ENCODE measurements at regions not wholly inside any gene's neighbourhood (a gene's known extent, or its start where the extent isn't known, plus 50 kb on each side); places are given as distances from the start of the nearest gene placed in this dataset.
"Not testable (repeated sequence)": the region's sequence is repeated elsewhere in the genome, so short reads cannot be mapped to it uniquely, and the experiment has no call there.

DNA sequence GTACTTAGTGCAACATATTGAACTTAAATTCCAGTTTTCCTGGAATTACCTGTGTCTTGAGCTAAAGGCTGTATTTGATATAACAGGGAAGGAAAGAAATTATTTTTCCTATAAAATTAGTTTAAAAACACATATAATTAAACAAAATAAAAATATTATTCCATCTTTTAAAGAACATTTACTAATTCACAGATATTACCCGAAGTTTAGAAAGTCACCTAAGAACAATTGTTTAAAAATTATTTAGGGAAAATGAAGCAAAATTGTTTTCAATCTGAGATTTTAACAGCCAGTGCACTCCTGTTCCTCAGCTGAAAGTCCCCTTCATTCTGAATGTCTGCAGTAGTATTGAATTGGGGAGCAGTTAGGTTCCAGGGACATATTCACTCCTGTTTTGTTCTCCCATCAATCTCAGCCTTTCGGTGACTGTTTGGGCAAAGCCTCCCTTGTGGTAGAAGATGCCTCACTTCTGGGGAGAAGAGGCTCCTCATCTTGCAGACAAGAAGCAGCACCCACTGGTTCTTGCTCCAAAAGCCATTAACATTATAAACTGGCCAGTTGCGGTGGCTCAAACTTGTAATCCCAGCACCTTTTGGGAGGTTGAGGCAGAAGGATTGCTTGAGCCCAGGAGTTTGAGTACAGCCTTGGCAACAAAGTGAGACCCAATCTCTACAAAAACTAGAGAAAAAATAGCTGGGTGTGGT is 1516.4 kb upstream of the TPTE start:
- not testable (repeated sequence) for H3K27me3 ChIP-seq (ENCODE audit: insufficient read depth, low read length); H3K4me3 ChIP-seq (ENCODE audit: low read length); H3K4me1 ChIP-seq (ENCODE audit: insufficient read depth, low read length); H3K27ac ChIP-seq (ENCODE audit: low read length); H3K9ac ChIP-seq (ENCODE audit: low read depth, low read length); H3K36me3 ChIP-seq (ENCODE audit: insufficient read depth, low read depth, low read length)
- peaks cover 93% of the 10 kb centered on the region for H3K9me3 ChIP-seq (ENCODE audit: insufficient read depth, low read depth, low read length)

DNA sequence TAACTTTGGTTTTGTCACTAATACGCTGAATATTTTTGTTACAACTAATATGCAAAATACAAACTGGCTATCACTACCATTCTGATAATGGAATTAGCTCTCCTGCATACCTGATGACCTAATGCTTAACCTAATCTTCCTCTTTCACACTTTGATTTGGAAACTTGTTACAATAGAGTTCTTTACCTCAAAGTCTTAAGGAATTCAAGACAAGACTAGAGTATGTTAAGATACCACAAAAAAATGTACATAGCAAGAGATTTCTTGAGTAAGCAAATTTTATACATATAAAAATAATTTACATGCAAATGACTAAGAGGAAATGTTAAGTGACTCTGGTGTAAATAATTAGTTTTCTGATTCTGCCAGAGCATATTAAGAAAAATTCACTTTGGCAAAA is 1515.7 kb upstream of the TPTE start:
- not testable (repeated sequence) for H3K9ac ChIP-seq (ENCODE audit: low read depth, low read length)
- H3K9me3 ChIP-seq (ENCODE audit: insufficient read depth, low read depth, low read length): peaks cover 95% of the 10 kb centered on the region

DNA sequence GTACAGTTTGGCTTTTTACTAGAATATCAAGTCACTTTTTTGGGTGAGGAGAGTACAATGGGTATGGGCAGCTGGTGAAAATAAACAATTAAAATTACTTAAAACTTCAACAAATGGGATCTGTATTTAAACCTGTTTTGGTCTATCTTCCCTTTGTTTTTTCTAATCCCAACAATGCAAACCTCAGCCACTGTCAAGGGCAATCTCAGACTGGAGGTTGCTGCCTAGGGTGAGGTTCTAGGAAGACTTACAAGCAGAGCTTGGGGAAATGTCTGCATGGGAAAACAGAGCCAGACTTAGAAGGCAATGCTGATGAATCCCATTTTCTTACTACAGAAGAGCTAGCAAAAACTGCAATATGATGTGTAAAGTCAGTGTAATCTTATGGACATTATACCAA is 1515.3 kb upstream of the TPTE start:
- H3K36me3 ChIP-seq (ENCODE audit: insufficient read depth, low read depth, low read length); H3K27me3 ChIP-seq (ENCODE audit: insufficient read depth, low read length); H3K4me3 ChIP-seq (ENCODE audit: low read length); H3K27ac ChIP-seq (ENCODE audit: low read length); H3K9ac ChIP-seq (ENCODE audit: low read depth, low read length); H3K4me1 ChIP-seq (ENCODE audit: insufficient read depth, low read length): not testable (repeated sequence)
- peaks cover 95% of the 10 kb centered on the region for H3K9me3 ChIP-seq (ENCODE audit: insufficient read depth, low read depth, low read length)

More for the DNA sequence above, 1515.7 kb upstream of the TPTE start:
- H3K4me3 ChIP-seq (ENCODE audit: low read length); H3K36me3 ChIP-seq (ENCODE audit: insufficient read depth, low read depth, low read length); H3K27ac ChIP-seq (ENCODE audit: low read length); H3K4me1 ChIP-seq (ENCODE audit: insufficient read depth, low read length); H3K27me3 ChIP-seq (ENCODE audit: insufficient read depth, low read length): not testable (repeated sequence)

DNA sequence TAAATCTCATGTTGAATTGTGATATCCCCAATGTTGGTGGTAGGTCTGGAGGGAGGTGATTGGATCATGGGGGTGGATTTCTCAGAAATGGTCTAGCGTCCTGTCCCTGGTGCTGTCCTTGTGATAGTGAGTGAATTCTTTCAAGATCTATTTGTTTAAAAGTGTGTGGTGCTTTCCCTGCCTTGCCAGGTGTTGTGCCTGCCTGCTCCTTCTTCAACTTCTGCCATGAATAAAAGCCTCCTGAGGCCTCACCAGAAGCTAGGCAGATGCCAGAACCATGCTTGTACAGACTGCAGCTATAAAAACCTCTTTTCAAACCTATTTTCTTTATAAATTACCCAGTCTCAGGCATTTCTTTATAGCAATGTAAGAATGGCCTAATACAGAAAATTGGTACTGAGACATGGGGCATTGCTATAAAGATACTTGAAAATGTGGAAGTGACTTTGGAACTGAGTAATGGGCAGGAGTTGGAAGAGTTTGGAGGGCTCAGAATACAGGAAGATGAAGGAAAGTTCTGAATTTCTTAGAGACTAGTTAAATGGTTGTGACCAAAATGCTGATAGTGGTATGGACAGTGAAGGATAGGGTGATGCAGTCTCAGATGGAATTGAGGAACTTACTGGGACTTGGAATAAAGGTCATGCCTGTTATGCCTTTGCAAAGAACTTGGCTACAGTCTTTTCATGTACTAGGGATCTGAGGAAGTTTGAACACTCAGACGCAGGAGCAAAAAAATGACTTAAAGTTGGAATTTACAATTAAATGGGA is 1514.6 kb upstream of the TPTE start:
- not testable (repeated sequence) for H3K4me3 ChIP-seq (ENCODE audit: low read length); H3K36me3 ChIP-seq (ENCODE audit: insufficient read depth, low read depth, low read length); H3K27me3 ChIP-seq (ENCODE audit: insufficient read depth, low read length); H3K9ac ChIP-seq (ENCODE audit: low read depth, low read length); H3K27ac ChIP-seq (ENCODE audit: low read length); H3K4me1 ChIP-seq (ENCODE audit: insufficient read depth, low read length)
- H3K9me3 ChIP-seq (ENCODE audit: insufficient read depth, low read depth, low read length): peaks cover 97% of the 10 kb centered on the region

DNA sequence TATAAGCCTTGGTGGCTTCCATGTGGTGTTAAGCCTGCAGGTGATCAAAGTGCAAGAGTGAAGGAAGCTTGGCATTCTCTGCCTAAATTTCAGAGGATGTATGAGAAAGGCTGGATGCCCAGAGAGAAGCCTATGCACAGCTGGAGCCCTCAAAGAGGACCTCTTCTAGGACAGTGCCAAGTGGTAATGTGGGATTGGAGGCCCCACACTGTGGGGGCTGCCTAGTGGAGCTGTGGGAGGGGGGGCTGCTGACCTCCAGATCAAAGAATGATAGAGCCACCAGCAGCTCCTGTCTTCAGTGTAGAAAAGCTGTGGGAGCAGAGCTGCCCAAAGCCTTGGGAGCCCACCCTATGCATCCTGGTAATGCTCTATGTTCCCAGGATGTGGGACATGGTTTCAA is 1512.7 kb upstream of the TPTE start:
- H3K9me3 ChIP-seq (ENCODE audit: insufficient read depth, low read depth, low read length): peaks cover 99% of the 10 kb centered on the region

DNA sequence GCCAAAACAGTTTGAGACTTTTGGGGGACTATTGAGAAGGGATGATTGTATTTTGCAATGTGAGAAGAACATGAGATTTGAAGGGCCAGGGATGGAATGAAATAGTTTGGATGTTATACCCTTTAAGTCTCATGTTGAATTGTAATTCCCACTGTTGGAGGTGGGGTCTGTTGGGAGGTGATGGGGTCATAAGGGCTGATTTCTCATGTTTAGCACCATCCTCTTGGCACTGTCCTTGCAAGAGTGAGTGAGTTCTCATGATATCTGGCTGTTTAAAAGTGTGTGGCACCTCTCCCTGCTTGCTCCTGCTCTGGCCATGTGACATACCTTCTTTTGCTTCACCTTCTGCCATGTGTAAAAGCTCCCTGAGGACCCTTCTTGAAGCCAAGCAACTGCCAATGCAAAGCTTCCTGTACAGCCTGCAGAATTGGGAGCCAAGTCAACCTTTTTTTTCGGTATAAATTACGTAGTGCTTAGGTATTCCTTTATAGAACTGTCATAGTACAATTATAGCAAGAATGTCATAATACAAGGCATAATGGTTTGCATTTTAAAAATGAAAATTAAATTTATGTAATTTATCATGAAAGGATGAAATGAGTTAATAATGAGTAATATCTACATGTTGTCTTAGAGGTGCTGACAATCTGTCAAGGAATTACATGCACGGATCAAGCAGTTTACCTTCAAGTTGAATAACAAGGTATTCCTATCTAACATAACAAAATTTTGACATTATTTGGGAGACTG is 1511.9 kb upstream of the TPTE start:
- H3K36me3 ChIP-seq (ENCODE audit: insufficient read depth, low read depth, low read length); H3K4me3 ChIP-seq (ENCODE audit: low read length); H3K27me3 ChIP-seq (ENCODE audit: insufficient read depth, low read length); H3K27ac ChIP-seq (ENCODE audit: low read length); H3K9ac ChIP-seq (ENCODE audit: low read depth, low read length); H3K4me1 ChIP-seq (ENCODE audit: insufficient read depth, low read length): not testable (repeated sequence)
- H3K9me3 ChIP-seq (ENCODE audit: insufficient read depth, low read depth, low read length): peaks cover 99% of the 10 kb centered on the region

More for the DNA sequence above, 1512.7 kb upstream of the TPTE start:
- Histone ChIP-seq H3K4me1 (ENCODE audit: insufficient read depth, low read length) (no peaks in the 10 kb centered on the region), H3K27me3 (ENCODE audit: insufficient read depth, low read length) (no peaks in the 10 kb centered on the region), H3K4me3 (ENCODE audit: low read length) (no peak overlapping the region), H3K9ac (ENCODE audit: low read depth, low read length) (no peak overlapping the region), H3K36me3 (ENCODE audit: insufficient read depth, low read depth, low read length) (no peaks in the 10 kb centered on the region), H3K27ac (ENCODE audit: low read length) (no peak overlapping the region)

DNA sequence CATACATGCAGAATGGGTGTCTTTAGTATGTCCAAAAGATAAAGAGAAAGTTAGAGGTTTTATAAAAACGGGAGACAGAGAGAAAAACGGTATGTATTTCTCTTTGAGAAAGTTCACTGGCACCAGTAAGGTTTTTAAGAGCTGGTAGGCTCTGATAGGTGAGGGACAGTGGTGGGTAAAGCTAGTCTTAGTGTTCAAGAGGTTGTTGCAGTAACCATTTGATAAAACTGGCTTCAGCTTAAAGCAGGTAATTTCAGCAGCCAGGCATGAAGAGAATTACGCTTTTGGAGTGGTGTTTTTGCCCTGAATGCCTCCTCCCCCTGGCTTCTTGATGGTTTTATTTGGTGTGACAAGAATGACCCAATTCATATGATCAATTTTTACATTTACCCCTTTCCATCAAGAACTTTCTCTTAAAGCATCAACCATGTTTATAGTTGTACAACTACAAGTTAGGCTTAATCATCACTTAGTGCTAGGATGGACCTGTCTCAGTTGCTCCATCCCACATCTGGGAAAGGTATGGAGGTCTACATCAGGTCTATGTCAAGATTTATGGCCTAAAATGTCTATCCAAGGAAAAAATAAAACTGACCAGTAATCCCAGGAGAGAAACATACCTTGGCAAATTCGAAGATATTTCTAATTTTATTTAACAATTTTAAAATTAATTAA is 1511.1 kb upstream of the TPTE start:
- not testable (repeated sequence) for H3K36me3 ChIP-seq (ENCODE audit: insufficient read depth, low read depth, low read length); H3K4me3 ChIP-seq (ENCODE audit: low read length); H3K27me3 ChIP-seq (ENCODE audit: insufficient read depth, low read length); H3K4me1 ChIP-seq (ENCODE audit: insufficient read depth, low read length); H3K27ac ChIP-seq (ENCODE audit: low read length); H3K9ac ChIP-seq (ENCODE audit: low read depth, low read length)
- peaks cover 99% of the 10 kb centered on the region for H3K9me3 ChIP-seq (ENCODE audit: insufficient read depth, low read depth, low read length)

DNA sequence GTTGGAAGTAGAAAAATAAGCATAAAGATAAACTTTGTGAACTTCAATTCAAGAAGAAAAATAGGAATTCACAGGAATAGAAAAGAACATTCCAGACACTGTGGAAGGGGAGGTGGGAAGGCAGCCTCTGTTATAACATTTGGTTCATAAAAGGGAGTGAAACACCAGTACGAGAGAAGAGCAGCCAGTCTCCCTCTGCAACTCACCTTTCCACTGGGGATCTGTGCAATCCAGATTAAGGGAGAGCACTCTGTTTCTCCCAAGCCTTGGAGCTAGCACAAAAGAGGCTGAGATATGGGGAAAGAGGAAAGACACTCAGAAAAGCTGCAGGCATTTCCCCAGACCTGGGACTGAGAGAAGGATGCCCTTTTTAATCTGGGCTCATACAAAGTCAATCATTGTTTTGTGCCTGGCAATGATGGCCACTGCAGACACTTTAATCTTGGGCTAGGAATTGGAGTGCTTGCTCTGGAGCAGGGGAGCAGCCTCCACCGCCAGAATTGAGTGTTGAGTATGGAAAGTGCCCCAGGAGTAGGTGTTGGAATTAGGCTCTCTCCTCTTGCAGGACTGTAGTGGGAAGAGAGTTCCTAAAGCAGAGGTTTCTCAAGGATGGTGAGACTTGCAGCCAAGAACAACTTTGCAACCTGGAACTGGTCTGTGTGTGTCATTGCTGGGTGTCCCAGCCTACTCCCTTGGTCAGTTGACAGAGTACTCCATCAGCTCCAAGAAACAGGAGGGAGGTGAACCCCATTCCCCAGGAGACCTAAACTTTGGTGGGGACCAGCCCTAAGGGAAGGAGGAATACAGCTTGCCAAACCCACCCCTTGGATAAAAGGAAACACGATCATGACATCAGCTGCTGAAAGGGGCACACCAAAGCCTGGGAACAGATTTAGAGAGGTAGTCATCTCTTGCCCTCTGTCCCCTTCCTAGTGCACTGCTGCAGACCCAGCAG is 1510.2 kb upstream of the TPTE start:
- not testable (repeated sequence) for H3K36me3 ChIP-seq (ENCODE audit: insufficient read depth, low read depth, low read length); H3K4me1 ChIP-seq (ENCODE audit: insufficient read depth, low read length); H3K27me3 ChIP-seq (ENCODE audit: insufficient read depth, low read length); H3K4me3 ChIP-seq (ENCODE audit: low read length); H3K27ac ChIP-seq (ENCODE audit: low read length); H3K9ac ChIP-seq (ENCODE audit: low read depth, low read length)
- peaks cover 96% of the 10 kb centered on the region for H3K9me3 ChIP-seq (ENCODE audit: insufficient read depth, low read depth, low read length)

DNA sequence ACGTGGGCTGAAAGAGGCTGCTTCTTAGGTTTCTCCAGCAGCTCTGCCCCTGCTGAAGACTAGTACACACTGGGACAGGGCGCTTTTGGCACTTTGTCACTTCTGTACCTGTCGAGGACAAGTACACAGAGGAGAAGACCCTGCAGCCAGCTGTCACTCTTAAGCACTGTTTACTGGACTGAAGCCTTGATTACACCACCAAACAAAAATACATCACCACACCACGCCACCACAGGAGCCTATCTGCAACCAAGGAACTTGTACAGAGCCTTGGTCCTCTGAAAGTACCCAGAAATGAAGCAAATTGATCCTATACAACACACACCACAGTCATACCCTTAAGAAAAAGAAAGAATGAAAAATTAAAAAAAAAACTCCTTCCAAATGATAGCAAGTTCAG is 1509.5 kb upstream of the TPTE start:
- not testable (repeated sequence) for H3K27ac ChIP-seq (ENCODE audit: low read length); H3K4me1 ChIP-seq (ENCODE audit: insufficient read depth, low read length); H3K9ac ChIP-seq (ENCODE audit: low read depth, low read length); H3K27me3 ChIP-seq (ENCODE audit: insufficient read depth, low read length); H3K36me3 ChIP-seq (ENCODE audit: insufficient read depth, low read depth, low read length); H3K4me3 ChIP-seq (ENCODE audit: low read length)
- peaks cover 89% of the 10 kb centered on the region for H3K9me3 ChIP-seq (ENCODE audit: insufficient read depth, low read depth, low read length)

DNA sequence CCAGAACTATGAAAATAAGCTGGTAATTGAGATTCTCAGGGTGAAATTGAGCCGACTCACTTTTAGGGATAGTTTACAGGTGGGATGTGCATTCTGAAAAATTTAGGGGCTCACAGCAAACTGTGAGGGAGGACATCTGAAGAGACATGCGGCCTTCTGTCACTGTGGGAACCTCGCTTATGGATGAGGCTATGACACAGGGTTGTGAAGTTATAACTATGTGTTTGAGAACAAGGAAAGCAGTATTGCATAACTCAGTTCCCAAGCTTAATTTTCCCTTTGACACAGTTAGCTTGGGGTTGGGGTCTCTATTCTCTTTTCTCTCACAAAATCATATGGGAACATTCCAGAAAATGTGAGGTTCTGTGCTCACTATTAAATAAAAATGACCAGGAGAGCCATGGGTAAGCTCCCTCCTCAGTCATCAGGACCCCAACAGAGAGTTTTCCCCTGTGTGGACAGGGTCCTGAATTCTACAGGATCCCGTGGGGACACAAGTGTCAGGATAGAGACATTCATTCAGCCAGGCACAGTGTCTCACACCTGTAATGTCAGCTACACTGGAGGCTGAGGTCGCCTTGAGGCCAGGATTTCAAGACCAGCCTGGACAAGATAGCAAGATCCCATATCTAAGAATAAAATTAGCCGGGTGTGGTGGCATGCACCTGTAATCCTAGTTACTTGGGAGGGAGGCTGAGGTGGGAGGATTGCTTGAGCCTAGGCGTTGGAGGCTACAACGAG is 1507.7 kb upstream of the TPTE start:
- H3K9ac ChIP-seq (ENCODE audit: low read depth, low read length); H3K27me3 ChIP-seq (ENCODE audit: insufficient read depth, low read length); H3K4me1 ChIP-seq (ENCODE audit: insufficient read depth, low read length); H3K27ac ChIP-seq (ENCODE audit: low read length); H3K36me3 ChIP-seq (ENCODE audit: insufficient read depth, low read depth, low read length): not testable (repeated sequence)
- H3K9me3 ChIP-seq (ENCODE audit: insufficient read depth, low read depth, low read length): peaks cover 80% of the 10 kb centered on the region
- H3K4me3 ChIP-seq (ENCODE audit: low read length): 0 out of 2 replicates have a peak overlapping the region, but pooled peaks have one; percentile 22
